CD4-positive, alpha-beta T cell treated with Interleukin-10 for 1 hour (primary cell): ENCODE measurements at regions not wholly inside any gene's neighbourhood (a gene's known extent, or its start where the extent isn't known, plus 50 kb on each side); places are given as distances from the start of the nearest gene placed in this dataset.
"Not testable (repeated sequence)": the region's sequence is repeated elsewhere in the genome, so short reads cannot be mapped to it uniquely, and the experiment has no call there.

Source experiments
- DNase-seq: peaks from one replicate; pipeline ENCODE4 v3.0.0-alpha.2; 2020

GRCh38 chr10:35808344-35808743 is 166.2 kb upstream of the FZD8 start:
- no peak for DNase-seq

- DNase-seq: no peak
Measured at GRCh38 chr10:35803046-35803445, 160.9 kb upstream of the FZD8 start.

GRCh38 chr10:35797187-35797586 is 155.1 kb upstream of the FZD8 start:
- DNase-seq: no peak

GRCh38 chr10:35795131-35795824 is 153.2 kb upstream of the FZD8 start:
- DNase-seq: no peak

GRCh38 chr10:35794703-35795102 is 152.6 kb upstream of the FZD8 start:
- DNase-seq: no peak

- DNase-seq: no peak
Measured at GRCh38 chr10:35792291-35792690, 150.2 kb upstream of the FZD8 start.

GRCh38 chr10:35789996-35790395 is 147.9 kb upstream of the FZD8 start:
- DNase-seq: no peak

- DNase-seq: no peak
Measured at GRCh38 chr10:35784751-35785150, 142.7 kb upstream of the FZD8 start.

- DNase-seq: no peak
Measured at GRCh38 chr10:35783305-35783838, 141.3 kb upstream of the FZD8 start.

GRCh38 chr10:35781643-35782035 is 139.5 kb upstream of the FZD8 start:
- no peak for DNase-seq

- no peak for DNase-seq
Measured at GRCh38 chr10:35780970-35781642, 139.0 kb upstream of the FZD8 start.

GRCh38 chr10:35778306-35778705 is 136.2 kb upstream of the FZD8 start:
- no peak for DNase-seq

- not testable (repeated sequence) for DNase-seq
Measured at GRCh38 chr10:35776557-35776956, 134.5 kb upstream of the FZD8 start.

GRCh38 chr10:35774109-35774508 is 132.0 kb upstream of the FZD8 start:
- DNase-seq: no peak

- no peak for DNase-seq
Measured at GRCh38 chr10:35770817-35771355, 128.8 kb upstream of the FZD8 start.

GRCh38 chr10:35769795-35770194 is 127.7 kb upstream of the FZD8 start:
- no peak for DNase-seq

- no peak for DNase-seq
Measured at GRCh38 chr10:35768731-35769130, 126.6 kb upstream of the FZD8 start.

- no peak for DNase-seq
Measured at GRCh38 chr10:35768011-35768410, 125.9 kb upstream of the FZD8 start.

- no peak for DNase-seq
Measured at GRCh38 chr10:35765996-35766395, 123.9 kb upstream of the FZD8 start.

GRCh38 chr10:35765066-35765527 is 123.0 kb upstream of the FZD8 start:
- no peak for DNase-seq

GRCh38 chr10:35762311-35763030 is 120.4 kb upstream of the FZD8 start:
- no peak for DNase-seq

- no peak for DNase-seq
Measured at GRCh38 chr10:35758076-35758475, 116.0 kb upstream of the FZD8 start.

- DNase-seq: no peak
Measured at GRCh38 chr10:35754519-35754918, 112.4 kb upstream of the FZD8 start.
